Vagina (tissue), 2 donors: ENCODE measurements at regions not wholly inside any gene's neighbourhood (a gene's known extent, or its start where the extent isn't known, plus 50 kb on each side); places are given as distances from the start of the nearest gene placed in this dataset.

Source experiments
- CTCF ChIP-seq, 3 experiments: fragments of 450-650 bp in 2 of 3; fragments of 200-600 bp in 1 of 3; sonication (generic) in 1 of 3; IDR thresholded peaks; one replicate each; pipeline ENCODE4 v1.5.1; 2017 to 2019; ENCODE audit warnings: antibody characterized with exemption in 3 of 3, mild to moderate bottlenecking in 2 of 3, moderate library complexity in 2 of 3
- POLR2A ChIP-seq, 2 donors: fragments of 450-650 bp; IDR thresholded peaks; one replicate each; pipeline ENCODE4 v1.6.1; 2017; ENCODE audit warnings: antibody characterized with exemption in 2 of 2, mild to moderate bottlenecking in 2 of 2, moderate library complexity in 2 of 2

GRCh38 chr10:107978455-107978854, 813.9 kb upstream of the SORCS1 start:
- TF ChIP-seq POLR2A (IDR thresholded peaks at IDR 0.05) (no peak), CTCF (IDR thresholded peaks at IDR 0.05) (no peak)
